Right atrium auricular region (tissue), 2 donors: ENCODE measurements at regions not wholly inside any gene's neighbourhood (a gene's known extent, or its start where the extent isn't known, plus 50 kb on each side); places are given as distances from the start of the nearest gene placed in this dataset.

ENCODE experiments used
- DNase-seq: peaks from one replicate; pipeline ENCODE4 v3.0.0-alpha.2; 2019; ENCODE audit warnings: low spot score
- H3K27ac ChIP-seq, 2 donors: fragments of 200-600 bp; sonication (generic); 1 replicate in 1 of 2; 2 replicates in 1 of 2; pipeline ENCODE4 v1.5.1; 2016 to 2019
- H3K27me3 ChIP-seq, 2 donors: fragments of 200-600 bp; sonication (generic); one replicate each; pipeline versions ENCODE4 v1.5.1 to v1.6.0; 2017 to 2019
- H3K36me3 ChIP-seq: fragments of 200-600 bp; sonication (generic); one replicate; pipeline ENCODE4 v1.5.1; 2016
- H3K4me1 ChIP-seq, 2 donors: fragments of 200-600 bp; sonication (generic); one replicate each; pipeline versions ENCODE4 v1.5.1 to v1.6.0; 2017 to 2019
- H3K4me3 ChIP-seq, 2 donors: fragments of 200-600 bp; sonication (generic); 1 replicate in 1 of 2; 2 replicates in 1 of 2; pipeline ENCODE4 v1.5.1; 2017 to 2019; ENCODE audit warnings: mild to moderate bottlenecking in 1 of 2, moderate library complexity in 1 of 2
- H3K9me3 ChIP-seq, 2 donors: fragments of 200-600 bp; sonication (generic); one replicate each; pipeline ENCODE4 v1.5.1; 2019
- TF ChIP-seq, protein P1 (sequence below), 2 donors: fragments of 200-600 bp; sonication (generic); IDR thresholded peaks; one replicate each; pipeline ENCODE4 v1.5.1; 2019; ENCODE audit warnings: antibody characterized with exemption in 2 of 2

- no peaks in the 10 kb centered on the region for H3K9me3 ChIP-seq
- H3K4me1 ChIP-seq, result no peaks in the 10 kb centered on the region
- no peaks in the 10 kb centered on the region for H3K27me3 ChIP-seq
- DNase-seq, result no peak
- no peak overlapping the region for H3K27ac ChIP-seq
- H3K4me3 ChIP-seq, result no peak overlapping the region
- TF ChIP-seq, protein P1, sequence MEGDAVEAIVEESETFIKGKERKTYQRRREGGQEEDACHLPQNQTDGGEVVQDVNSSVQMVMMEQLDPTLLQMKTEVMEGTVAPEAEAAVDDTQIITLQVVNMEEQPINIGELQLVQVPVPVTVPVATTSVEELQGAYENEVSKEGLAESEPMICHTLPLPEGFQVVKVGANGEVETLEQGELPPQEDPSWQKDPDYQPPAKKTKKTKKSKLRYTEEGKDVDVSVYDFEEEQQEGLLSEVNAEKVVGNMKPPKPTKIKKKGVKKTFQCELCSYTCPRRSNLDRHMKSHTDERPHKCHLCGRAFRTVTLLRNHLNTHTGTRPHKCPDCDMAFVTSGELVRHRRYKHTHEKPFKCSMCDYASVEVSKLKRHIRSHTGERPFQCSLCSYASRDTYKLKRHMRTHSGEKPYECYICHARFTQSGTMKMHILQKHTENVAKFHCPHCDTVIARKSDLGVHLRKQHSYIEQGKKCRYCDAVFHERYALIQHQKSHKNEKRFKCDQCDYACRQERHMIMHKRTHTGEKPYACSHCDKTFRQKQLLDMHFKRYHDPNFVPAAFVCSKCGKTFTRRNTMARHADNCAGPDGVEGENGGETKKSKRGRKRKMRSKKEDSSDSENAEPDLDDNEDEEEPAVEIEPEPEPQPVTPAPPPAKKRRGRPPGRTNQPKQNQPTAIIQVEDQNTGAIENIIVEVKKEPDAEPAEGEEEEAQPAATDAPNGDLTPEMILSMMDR (IDR thresholded peaks at IDR 0.05), result no peak
- no peaks in the 10 kb centered on the region for H3K36me3 ChIP-seq
Observed at GRCh38 chr6:126529637-126530362, 189.9 kb downstream of the CENPW start.

DNA sequence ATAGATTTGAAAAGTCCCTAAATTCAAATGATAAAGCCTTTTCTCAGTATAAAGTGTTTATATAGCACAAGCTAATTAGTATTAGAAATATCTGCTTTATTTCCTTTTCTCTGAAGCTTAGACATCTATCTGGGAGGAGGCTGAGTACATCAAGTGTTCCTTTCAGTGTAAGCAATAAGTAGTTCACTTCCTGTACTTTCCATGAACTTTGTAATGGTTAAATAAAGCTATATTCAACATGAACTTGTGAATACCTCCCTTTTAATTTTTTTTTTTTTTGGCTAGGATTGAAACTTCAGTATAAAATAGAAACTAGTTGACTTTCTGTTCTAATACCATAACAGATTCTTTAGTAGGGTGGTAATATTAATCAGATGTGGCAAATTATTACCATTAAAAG, 190.9 kb downstream of the CENPW start:
- Histone ChIP-seq H3K36me3 (no peaks in the 10 kb centered on the region), H3K27me3 (no peaks in the 10 kb centered on the region), H3K4me3 (no peak overlapping the region), H3K9me3 (no peaks in the 10 kb centered on the region), H3K27ac (no peak overlapping the region), H3K4me1 (no peaks in the 10 kb centered on the region)
- DNase-seq, result no peak
- TF ChIP-seq, protein P1 (IDR thresholded peaks at IDR 0.05), result no peak

DNA sequence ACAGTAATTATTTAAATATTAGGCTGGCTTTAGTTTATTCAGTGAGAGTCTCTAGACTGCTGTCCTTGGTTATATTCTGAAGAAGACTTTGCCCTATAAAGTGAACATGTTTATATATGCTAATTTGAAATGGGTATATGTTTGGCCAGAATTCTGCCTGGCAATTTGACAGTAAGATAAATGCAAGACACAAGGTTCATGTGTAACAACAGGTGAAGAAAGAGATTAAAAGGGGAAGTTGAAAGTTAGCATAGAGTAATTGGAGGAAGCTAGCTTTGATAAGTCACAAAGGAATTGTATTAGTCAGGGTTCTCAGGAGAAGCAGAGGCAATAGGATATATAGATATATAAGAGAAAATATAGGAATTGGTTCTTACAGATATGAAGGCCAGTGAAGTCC, 191.4 kb downstream of the CENPW start:
- TF ChIP-seq, protein P1 (IDR thresholded peaks at IDR 0.05), result no peak
- H3K27me3 ChIP-seq, result no peaks in the 10 kb centered on the region
- no peaks in the 10 kb centered on the region for H3K4me1 ChIP-seq
- H3K9me3 ChIP-seq, result no peaks in the 10 kb centered on the region
- no peaks in the 10 kb centered on the region for H3K36me3 ChIP-seq
- no peak overlapping the region for H3K4me3 ChIP-seq
- no peak overlapping the region for H3K27ac ChIP-seq
- DNase-seq, result no peak

- H3K27me3 ChIP-seq, result no peaks in the 10 kb centered on the region
- no peaks in the 10 kb centered on the region for H3K4me1 ChIP-seq
- no peak for DNase-seq
- no peak overlapping the region for H3K27ac ChIP-seq
- H3K4me3 ChIP-seq, result no peak overlapping the region
- no peaks in the 10 kb centered on the region for H3K9me3 ChIP-seq
- H3K36me3 ChIP-seq, result no peaks in the 10 kb centered on the region
- TF ChIP-seq, protein P1 (IDR thresholded peaks at IDR 0.05), result no peak
Observed at GRCh38 chr6:126531840-126532239, 191.9 kb downstream of the CENPW start.

- TF ChIP-seq, protein P1 (IDR thresholded peaks at IDR 0.05), result no peak
- H3K9me3 ChIP-seq, result no peaks in the 10 kb centered on the region
- no peak overlapping the region for H3K27ac ChIP-seq
- no peaks in the 10 kb centered on the region for H3K27me3 ChIP-seq
- DNase-seq, result no peak
- H3K36me3 ChIP-seq, result no peaks in the 10 kb centered on the region
- no peaks in the 10 kb centered on the region for H3K4me1 ChIP-seq
- no peak overlapping the region for H3K4me3 ChIP-seq
Observed at GRCh38 chr6:126534401-126534800, 194.5 kb downstream of the CENPW start.

DNA sequence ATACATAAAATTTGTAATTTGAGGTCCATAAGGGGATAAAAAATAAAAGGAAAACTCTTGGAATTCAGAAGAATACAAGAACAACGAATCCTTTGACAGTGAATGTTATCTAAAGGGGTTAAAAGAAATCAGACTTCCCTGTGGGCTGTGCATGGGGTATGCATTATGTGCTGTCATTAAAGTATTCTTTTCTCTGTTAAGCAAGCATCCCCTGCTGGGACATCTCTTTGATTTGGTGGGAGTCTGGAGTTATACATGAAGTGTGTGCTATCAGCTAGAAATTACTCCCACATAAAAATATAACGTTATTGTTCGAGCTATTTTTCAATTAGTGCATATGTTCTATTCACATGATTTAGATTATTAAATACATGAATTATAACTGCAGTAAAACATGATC, 195.2 kb downstream of the CENPW start:
- H3K27ac ChIP-seq, result no peak overlapping the region
- no peaks in the 10 kb centered on the region for H3K36me3 ChIP-seq
- H3K4me3 ChIP-seq, result no peak overlapping the region
- no peaks in the 10 kb centered on the region for H3K4me1 ChIP-seq
- no peaks in the 10 kb centered on the region for H3K27me3 ChIP-seq
- TF ChIP-seq, protein P1 (IDR thresholded peaks at IDR 0.05), result no peak
- no peak for DNase-seq
- H3K9me3 ChIP-seq, result no peaks in the 10 kb centered on the region
